Stimulated activated naive CD4-positive, alpha-beta T cell (primary cell): ENCODE measurements at regions not wholly inside any gene's neighbourhood (a gene's known extent, or its start where the extent isn't known, plus 50 kb on each side); places are given as distances from the start of the nearest gene placed in this dataset.

Source experiments
- DNase-seq, 6 experiments: peaks; one replicate each; lab custom pipeline; 2025; lab: John Stamatoyannopoulos, UW

- no peak for DNase-seq
Observed at GRCh38 chr15:70348581-70349344, 251.0 kb upstream of the TLE3 start.

GRCh38 chr15:70348226-70348543 lies 250.5 kb upstream of the TLE3 start:
- no peak for DNase-seq

- no peak for DNase-seq
Observed at GRCh38 chr15:70347321-70348225, 249.9 kb upstream of the TLE3 start.

- DNase-seq, result no peak
Observed at GRCh38 chr15:70345251-70346019, 247.7 kb upstream of the TLE3 start.

GRCh38 chr15:70344666-70345065 lies 246.9 kb upstream of the TLE3 start:
- DNase-seq, result no peak

- DNase-seq, result no peak
Observed at GRCh38 chr15:70343961-70344621, 246.4 kb upstream of the TLE3 start.

GRCh38 chr15:70342554-70343548 lies 245.1 kb upstream of the TLE3 start:
- no peak for DNase-seq

- DNase-seq, result no peak
Observed at GRCh38 chr15:70342141-70342540, 244.4 kb upstream of the TLE3 start.

- no peak for DNase-seq
Observed at GRCh38 chr15:70341566-70341965, 243.8 kb upstream of the TLE3 start.

- no peak for DNase-seq
Observed at GRCh38 chr15:70340494-70340870, 242.8 kb upstream of the TLE3 start.

GRCh38 chr15:70339571-70340493 lies 242.1 kb upstream of the TLE3 start:
- DNase-seq, result no peak

GRCh38 chr15:70337277-70338186 lies 239.8 kb upstream of the TLE3 start:
- no peak for DNase-seq

GRCh38 chr15:70336425-70337009 lies 238.8 kb upstream of the TLE3 start:
- DNase-seq, result no peak

GRCh38 chr15:70334286-70334685 lies 236.6 kb upstream of the TLE3 start:
- no peak for DNase-seq

GRCh38 chr15:70329179-70329578 lies 231.5 kb upstream of the TLE3 start:
- DNase-seq, result no peak

GRCh38 chr15:70328679-70329115 lies 231.0 kb upstream of the TLE3 start:
- no peak for DNase-seq

GRCh38 chr15:70327856-70328678 lies 230.3 kb upstream of the TLE3 start:
- DNase-seq, result no peak
